NB4 (cell line): ENCODE measurements at regions not wholly inside any gene's neighbourhood (a gene's known extent, or its start where the extent isn't known, plus 50 kb on each side); places are given as distances from the start of the nearest gene placed in this dataset.

Experiments
- CTCF ChIP-seq: IDR thresholded peaks from one replicate; pipeline ENCODE4 v1.5.1; 2012; ENCODE audit warnings: low read depth, low read length
- POLR2A ChIP-seq: IDR thresholded peaks from 2 replicates; pipeline ENCODE4 v1.6.1; 2011; ENCODE audit warnings: mild to moderate bottlenecking; ENCODE audit not compliant: insufficient read length; ENCODE audit errors: extremely low read depth
- TF ChIP-seq, protein P1 (sequence below): IDR thresholded peaks from 2 replicates; pipeline ENCODE4 v1.6.1; 2011; ENCODE audit warnings: low read depth, low read length

DNA sequence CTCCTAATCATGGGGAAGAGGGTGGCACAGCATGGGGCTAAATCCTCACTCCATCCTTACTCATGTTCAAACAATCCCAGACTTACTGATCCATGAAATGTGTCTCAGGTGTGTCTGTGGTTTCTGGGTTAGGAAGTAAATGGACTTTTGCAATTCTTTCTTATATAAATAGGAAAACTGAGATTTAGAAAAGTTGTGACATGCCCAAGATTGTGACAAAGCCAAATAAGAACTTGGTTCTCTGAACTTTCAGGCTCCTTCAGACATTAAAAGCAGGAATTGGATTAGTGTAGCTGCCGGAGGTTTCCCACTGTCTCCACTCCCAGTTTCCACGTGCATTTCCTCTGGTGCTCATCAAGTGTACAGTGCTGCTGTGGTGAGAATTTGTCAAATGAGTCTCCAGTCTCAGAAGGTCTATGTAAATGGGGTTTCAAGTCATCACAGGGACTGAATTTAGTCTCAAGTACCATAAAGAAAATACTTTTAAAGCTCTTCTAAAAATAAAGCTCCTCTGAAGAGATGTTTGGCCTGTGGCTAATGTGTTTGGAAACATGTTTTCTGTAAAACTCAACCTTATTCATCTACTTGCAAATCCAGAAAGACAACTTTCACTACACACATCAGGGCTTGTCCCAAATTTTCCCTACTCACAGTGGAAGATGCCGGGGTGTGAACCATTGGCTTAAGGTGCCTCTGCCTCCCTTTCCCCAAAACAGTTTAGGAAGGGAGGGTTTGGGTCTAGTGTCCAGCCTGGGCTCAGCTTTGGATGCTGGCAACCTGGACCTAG lies 115.2 kb downstream of the NGF start:
- no peak for TF ChIP-seq CTCF
- no peak for TF ChIP-seq POLR2A
- TF ChIP-seq, protein P1, sequence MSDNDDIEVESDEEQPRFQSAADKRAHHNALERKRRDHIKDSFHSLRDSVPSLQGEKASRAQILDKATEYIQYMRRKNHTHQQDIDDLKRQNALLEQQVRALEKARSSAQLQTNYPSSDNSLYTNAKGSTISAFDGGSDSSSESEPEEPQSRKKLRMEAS: no peak
